ENCODE measurements at regions not wholly inside any gene's neighbourhood (a gene's known extent, or its start where the extent isn't known, plus 50 kb on each side); places are given as distances from the start of the nearest gene placed in this dataset.

- intact Hi-C loops (cut with micrococcal nuclease), result no loop called here
- Histone ChIP-seq H3K36me3 (no peaks in the 10 kb centered on the region), H3K27ac (replicated peaks) (no peak overlapping the region), H3K4me3 (no peak overlapping the region), H3K9me3 (replicated peaks) (no peaks in the 10 kb centered on the region), H3K4me1 (no peaks in the 10 kb centered on the region), H3K27me3 (ENCODE audit: low read depth) (no peaks in the 10 kb centered on the region)
- no peak for DNase-seq
- no peak for TF ChIP-seq CTCF (IDR thresholded peaks at IDR 0.05; ENCODE audit: borderline replicate concordance)
Measured at GRCh38 chr2:81853341-81853740, 1548.8 kb upstream of the LRRTM1 start.

DNA sequence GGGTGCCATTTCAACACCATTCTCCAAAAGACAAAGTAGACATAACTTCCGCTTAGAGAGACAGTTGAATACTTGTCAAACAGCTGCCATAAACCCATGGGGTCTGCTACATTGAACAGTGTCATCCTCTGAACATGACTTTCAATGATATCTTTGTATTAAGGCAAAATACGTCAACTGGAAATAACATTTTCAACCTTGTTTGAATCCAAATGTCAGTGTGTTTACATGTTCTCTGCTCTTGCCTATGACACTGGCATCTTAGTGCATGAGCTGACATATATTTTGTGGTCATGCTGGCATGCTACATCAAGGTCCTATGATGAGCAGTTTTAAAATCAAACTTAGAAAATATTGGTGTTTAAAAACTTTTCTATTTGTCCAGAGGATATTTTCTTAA, 1548.1 kb upstream of the LRRTM1 start:
- intact Hi-C loops (cut with micrococcal nuclease), result no loop called here
- Histone ChIP-seq H3K27me3 (ENCODE audit: low read depth) (no peaks in the 10 kb centered on the region), H3K4me3 (no peak overlapping the region), H3K4me1 (no peaks in the 10 kb centered on the region), H3K36me3 (no peaks in the 10 kb centered on the region), H3K27ac (replicated peaks) (no peak overlapping the region), H3K9me3 (replicated peaks) (no peaks in the 10 kb centered on the region)
- DNase-seq, result no peak
- TF ChIP-seq CTCF (IDR thresholded peaks at IDR 0.05; ENCODE audit: borderline replicate concordance), result no peak

DNA sequence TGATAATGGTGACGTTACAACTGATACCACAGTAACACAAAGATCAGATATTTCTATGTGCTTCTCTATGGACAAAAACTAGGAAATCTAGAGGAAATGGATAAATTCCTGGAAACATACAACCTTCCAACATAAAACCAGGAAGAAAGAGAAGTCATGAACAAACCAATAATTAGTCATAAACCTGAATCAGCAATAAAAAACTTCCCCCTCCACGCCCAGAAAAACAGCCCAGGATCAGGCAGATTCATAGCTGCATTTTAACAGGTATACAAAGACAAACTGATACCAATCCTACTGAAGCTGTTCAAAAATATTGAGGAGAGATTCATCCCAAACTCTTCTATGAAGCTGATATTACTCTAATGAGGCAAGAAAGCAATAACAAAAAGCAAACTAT, 1535.2 kb upstream of the LRRTM1 start:
- Histone ChIP-seq H3K4me3 (no peak overlapping the region), H3K27ac (replicated peaks) (no peak overlapping the region), H3K36me3 (no peaks in the 10 kb centered on the region), H3K9me3 (replicated peaks) (peaks cover 30% of the 10 kb centered on the region), H3K4me1 (no peaks in the 10 kb centered on the region), H3K27me3 (ENCODE audit: low read depth) (no peaks in the 10 kb centered on the region)
- no peak for DNase-seq
- no peak for TF ChIP-seq CTCF (IDR thresholded peaks at IDR 0.05; ENCODE audit: borderline replicate concordance)
- intact Hi-C loops (cut with micrococcal nuclease), result no loop called here

DNA sequence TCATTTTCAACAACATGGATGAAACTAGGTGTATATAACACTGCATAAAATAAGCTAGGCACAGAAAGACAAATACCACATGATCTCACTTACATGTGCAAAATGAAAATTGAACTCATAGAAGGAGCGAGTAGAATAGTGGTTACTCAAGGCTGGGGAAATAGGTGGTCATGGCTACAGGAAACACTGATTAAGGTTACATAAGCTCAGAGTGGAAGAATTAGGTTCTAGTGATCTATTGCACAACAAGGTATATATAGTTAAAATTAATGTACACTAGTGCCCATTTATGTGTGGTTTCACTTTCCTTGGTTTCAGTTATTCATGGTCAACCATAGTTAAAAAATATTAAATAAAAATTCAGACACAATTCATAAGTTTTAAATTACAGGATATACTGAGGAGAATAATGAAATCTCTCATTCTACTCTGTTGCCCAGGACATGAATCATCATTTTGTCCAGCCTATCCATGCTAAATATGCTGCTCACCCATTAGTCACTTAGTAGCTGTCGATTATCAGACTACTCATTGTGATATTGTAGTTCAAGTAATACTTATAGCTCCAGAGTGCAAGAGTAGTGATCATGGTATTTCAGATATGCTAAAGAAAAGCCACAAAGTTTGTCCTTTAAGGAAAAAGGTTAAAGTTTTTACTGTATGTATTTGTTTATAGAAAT, 1530.9 kb upstream of the LRRTM1 start:
- no peaks in the 10 kb centered on the region for H3K4me1 ChIP-seq
- no peak overlapping the region for H3K27ac ChIP-seq (replicated peaks)
- no peaks in the 10 kb centered on the region for H3K36me3 ChIP-seq
- DNase-seq, result no peak
- peaks cover 69% of the 10 kb centered on the region for H3K9me3 ChIP-seq (replicated peaks)
- TF ChIP-seq CTCF (IDR thresholded peaks at IDR 0.05; ENCODE audit: borderline replicate concordance), result no peak
- no peak overlapping the region for H3K4me3 ChIP-seq
- intact Hi-C loops (cut with micrococcal nuclease), result no loop called here
- H3K27me3 ChIP-seq (ENCODE audit: low read depth), result no peaks in the 10 kb centered on the region

GRCh38 chr2:81786811-81787210, 1482.3 kb upstream of the LRRTM1 start:
- H3K9me3 ChIP-seq (replicated peaks), result peaks cover 13% of the 10 kb centered on the region
- H3K27ac ChIP-seq (replicated peaks), result no peak overlapping the region
- H3K4me1 ChIP-seq, result no peaks in the 10 kb centered on the region
- H3K27me3 ChIP-seq (ENCODE audit: low read depth), result no peaks in the 10 kb centered on the region
- H3K4me3 ChIP-seq, result no peak overlapping the region
- no peak for DNase-seq
- intact Hi-C loops (cut with micrococcal nuclease), result loop anchor here (10.0 kb wide), 1 partner anchor 1862 kb away; no protein-coding TSS in a partner anchor
- H3K36me3 ChIP-seq, result no peaks in the 10 kb centered on the region
- TF ChIP-seq CTCF (IDR thresholded peaks at IDR 0.05; ENCODE audit: borderline replicate concordance), result no peak

Measured in left ventricle myocardium inferior (tissue), 1 donor.